GM19467 (cell line): ENCODE measurements at regions not wholly inside any gene's neighbourhood (a gene's known extent, or its start where the extent isn't known, plus 50 kb on each side); places are given as distances from the start of the nearest gene placed in this dataset.

Experiments used
- ATAC-seq: cut with Tn5 transposase; IDR thresholded peaks from one replicate; pipeline ENCODE4 v1.9.1; 2021; ENCODE audit warnings: mild to moderate bottlenecking, moderate library complexity; ENCODE audit not compliant: unreplicated experiment

DNA sequence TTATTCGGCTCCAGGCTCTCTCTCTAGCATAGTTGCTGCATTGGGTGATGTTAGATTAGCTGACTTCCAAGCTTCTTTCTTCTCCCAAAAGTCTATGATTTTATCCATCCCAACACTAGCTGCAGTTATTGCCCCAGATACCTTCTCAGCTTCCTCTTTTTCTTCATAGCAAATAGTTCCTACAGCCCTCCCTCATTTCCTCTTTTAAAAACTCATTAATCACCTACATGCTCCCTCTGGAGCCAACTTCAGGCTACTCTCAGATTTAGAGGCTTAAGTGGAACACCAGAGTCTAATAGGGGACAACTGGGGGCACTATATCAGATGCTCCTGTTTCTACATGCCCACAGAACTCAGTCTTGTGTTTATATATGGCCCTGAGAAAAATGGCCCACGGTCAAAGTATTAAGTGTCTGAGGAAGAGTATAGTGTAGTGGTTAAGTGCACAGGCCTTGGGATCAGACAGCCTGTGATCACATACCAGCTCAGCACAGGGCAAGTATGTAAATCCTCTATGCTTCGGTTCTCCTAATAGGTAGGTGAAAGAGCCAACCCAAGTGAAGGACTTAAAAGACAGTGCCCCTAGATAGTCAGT is 241.9 kb upstream of the SLC14A2 start:
- no peak for ATAC-seq

- ATAC-seq, result no peak
Measured at GRCh38 chr18:45374236-45374635, 241.0 kb upstream of the SLC14A2 start.

DNA sequence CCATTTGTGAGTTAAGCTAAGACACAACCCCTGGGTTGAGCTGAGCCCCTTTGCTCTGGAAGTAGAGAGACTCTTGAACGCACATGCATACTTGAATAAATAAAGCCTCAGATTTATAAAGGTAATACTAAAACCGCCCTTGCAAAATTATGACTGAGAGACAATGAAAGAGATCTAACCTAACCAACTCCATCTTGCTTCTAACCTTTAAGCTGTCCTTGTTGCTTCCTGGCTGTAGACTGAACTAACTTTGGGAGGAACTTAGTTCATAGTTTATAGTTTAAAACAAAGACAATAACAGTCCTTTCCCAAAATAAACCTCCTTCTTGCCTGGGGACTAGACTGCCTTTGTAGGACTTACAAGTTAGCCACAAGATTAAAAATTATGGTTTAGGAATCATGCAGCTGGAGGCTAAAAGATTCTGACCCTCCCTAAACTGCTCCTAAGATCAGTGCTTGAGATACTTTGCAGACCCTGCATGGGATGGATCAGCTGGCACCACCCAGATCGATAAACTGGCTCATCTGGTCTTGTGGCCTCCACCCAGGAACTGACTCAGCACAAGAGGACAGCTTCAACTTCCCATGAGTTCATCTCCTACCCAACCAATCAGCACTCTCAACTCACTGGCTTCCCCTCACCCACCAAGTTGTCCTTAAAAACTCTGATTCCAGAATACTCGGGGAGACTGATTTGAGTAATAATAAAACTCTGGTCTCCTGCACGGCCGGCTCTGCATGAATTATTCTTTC is 240.2 kb upstream of the SLC14A2 start:
- no peak for ATAC-seq

DNA sequence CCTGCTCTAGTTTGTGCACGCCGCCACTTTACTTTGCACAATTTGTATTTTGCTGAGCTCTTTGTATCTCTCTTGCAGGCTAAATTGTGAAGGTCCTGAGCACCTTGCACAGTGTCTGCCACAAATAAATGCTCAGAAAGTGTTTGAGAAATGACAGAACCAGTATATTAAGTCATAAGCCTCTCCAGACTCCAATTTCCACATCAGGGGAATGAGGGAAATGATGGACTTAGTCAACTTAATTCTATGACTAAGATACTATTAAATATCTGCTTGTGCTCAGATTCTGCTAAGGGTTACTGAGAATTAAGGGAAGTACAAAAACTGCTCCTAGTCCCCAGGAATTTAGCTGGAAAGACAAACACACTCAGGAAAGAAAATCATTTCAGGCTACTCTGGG is 239.1 kb upstream of the SLC14A2 start:
- ATAC-seq, result no peak

- ATAC-seq, result no peak
Measured at GRCh38 chr18:45378308-45378707, 237.0 kb upstream of the SLC14A2 start.

DNA sequence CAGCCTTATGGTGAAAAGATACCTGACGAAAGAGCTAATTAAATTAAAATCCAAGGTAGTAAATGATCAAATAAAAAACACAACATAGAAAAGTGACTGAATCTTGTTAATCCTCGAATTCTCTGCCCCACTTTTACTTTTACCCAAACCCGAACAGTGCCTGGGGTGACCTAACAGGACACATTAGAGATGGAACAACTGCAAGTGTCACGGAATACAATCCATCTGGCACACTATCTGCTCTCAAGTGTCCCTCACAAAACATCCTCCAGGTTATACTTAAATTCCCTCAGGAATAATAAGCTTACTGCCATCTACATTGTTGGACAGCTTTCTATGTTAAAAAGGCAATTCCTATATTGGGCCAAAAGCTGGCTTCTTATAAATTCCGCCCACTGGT is 236.3 kb upstream of the SLC14A2 start:
- ATAC-seq, result no peak

GRCh38 chr18:45379903-45380302 is 235.4 kb upstream of the SLC14A2 start:
- ATAC-seq, result no peak

GRCh38 chr18:45381282-45381681 is 234.0 kb upstream of the SLC14A2 start:
- no peak for ATAC-seq

- no peak for ATAC-seq
Measured at GRCh38 chr18:45383228-45383627, 232.0 kb upstream of the SLC14A2 start.

DNA sequence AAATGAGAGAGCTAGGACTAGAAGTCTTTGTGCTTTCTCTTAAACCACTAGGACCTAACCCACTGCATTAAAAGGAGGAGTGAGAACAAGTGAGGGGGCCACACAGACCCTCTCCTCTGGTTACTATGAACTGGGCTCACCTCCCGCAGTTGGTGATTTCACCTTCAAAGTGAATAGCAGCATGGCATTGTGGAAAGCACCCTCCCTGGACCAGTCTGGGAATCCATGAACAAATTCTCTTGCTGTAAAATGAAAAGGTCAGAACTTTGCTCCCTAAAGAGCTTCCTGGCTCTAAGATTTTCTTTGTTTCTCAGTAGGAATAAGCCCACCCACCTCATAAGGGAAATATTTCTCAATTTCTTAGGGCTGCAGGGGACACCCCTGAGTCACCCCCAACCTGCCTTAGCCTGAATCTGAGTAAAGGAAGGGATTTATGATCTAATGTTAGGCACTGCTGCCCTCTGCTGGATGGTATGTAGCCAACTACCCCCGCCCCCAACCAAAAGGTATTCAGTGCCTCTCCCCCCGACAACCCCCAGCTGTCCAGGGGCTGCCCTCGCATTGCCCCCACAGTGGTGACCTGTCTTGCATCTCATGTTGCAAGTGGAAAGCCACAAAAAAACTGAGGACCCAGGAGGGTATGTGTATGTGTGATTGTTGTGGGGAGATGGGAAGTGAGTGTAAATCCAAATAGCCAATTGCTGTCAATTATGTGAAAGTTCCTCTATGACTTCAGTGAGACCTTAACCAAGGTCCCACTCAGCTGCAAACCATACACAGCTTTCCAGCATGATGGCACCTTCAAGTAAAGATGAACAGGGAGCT is 230.9 kb upstream of the SLC14A2 start:
- no peak for ATAC-seq

DNA sequence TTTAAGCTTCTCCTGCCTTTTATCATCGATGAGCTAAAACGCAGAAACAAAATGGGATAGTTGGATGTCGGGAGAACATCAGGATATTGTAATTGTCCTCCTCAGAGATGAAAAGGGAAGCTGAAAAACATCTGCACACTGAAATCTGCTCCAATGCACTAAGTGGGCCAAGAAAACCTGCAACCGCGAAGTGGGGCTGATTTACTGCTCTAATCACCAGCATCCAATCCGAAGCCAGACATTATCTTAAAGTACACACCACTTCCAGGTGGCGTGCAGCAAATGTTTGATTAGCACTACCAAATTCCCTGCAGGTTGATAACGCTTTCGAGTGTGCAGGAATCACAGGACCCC is 230.3 kb upstream of the SLC14A2 start:
- no peak for ATAC-seq

GRCh38 chr18:45386041-45386655 is 229.1 kb upstream of the SLC14A2 start:
- no peak for ATAC-seq

DNA sequence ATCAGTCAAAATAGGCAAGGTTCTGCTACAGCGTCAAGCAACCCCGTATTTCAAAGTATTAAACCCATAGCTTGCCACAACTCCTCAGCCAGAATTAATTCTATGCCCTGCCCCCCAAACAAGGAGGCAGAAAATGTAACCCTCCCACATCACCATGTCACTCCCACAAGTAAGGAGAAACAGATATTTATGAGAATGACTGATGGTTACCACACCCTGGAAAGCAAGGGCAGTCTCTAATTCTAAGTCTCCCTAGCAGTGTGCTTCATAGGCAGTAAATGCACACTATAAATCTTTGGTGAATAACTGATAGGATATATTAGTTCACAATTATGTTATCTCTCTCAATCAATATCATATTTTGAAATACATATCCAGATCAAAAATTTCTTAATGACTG is 228.0 kb upstream of the SLC14A2 start:
- no peak for ATAC-seq

GRCh38 chr18:45398448-45398847 is 216.8 kb upstream of the SLC14A2 start:
- ATAC-seq, result no peak

GRCh38 chr18:45399146-45399545 is 216.1 kb upstream of the SLC14A2 start:
- ATAC-seq, result no peak

DNA sequence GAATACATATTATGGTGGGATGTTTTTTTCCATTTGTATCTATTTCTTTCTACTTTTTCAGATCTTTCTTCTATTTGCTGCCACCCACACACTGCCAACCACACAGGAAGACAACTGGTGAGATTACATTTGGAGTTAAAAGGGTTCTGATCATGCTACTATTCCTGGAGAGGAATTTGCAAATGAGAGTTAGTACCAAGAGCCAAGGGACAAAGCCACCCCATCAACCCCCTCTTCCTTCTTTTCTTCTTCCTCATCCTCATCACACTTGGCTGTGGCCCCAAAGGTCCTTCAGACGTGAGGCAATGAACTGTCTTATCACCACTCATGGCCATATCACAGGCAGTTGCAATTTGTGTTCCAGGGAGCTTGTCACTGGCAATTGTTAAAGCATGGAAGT is 215.6 kb upstream of the SLC14A2 start:
- no peak for ATAC-seq

DNA sequence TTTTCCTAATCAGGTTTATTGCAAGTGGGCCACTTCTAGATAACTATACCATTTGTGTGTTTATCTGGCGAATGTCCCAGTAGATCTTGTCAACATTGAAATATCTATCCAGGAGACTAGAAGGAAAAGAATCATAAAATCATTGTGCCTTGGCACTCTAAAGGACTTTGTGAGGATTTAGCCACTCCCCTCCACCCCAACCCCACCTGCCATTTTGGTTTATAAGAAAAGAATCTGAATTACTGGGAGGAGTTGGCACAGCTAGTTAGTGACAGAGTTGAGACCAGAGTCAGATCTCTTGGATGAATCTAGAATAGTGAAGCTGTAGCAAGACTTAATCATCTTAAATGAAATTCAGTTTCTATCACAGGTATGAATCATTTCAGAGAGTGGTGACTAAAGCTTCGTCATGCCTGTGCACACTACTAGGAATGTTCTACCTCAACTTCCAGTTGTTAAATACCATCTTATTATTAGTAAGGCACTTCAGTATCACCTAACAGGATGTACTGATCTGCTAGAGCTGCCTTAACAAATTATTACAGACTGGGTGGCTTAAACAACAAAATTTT is 212.7 kb upstream of the SLC14A2 start:
- no peak for ATAC-seq

GRCh38 chr18:45403341-45404049 is 211.8 kb upstream of the SLC14A2 start:
- no peak for ATAC-seq

GRCh38 chr18:45408218-45408617 is 207.1 kb upstream of the SLC14A2 start:
- no peak for ATAC-seq

GRCh38 chr18:45409971-45410370 is 205.3 kb upstream of the SLC14A2 start:
- ATAC-seq, result no peak

GRCh38 chr18:45412577-45412976 is 202.7 kb upstream of the SLC14A2 start:
- no peak for ATAC-seq
